ENCODE measurements at regions not wholly inside any gene's neighbourhood (a gene's known extent, or its start where the extent isn't known, plus 50 kb on each side); places are given as distances from the start of the nearest gene placed in this dataset.

DNA sequence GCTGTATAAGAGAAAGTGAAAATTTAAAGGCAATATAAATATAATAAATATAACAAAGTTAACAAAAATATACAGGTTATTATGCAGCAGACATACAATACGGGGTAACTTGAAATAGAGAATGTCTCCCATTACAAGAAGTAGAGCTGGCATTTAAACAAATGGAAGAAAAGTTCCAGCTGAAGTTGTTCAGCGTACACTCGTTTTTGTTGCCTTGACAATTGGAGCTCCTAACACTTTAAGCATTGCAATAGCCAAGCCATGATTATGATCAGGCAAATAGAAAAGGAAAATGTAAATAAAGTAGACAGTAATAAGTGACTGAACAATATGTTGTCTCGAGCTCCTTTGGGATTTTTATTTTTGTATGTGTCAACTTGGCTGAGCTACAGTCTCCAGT lies 737.8 kb upstream of the CELF2 start:
- no peak overlapping the region for H3K27ac ChIP-seq (ENCODE audit: control insufficient read depth, insufficient read depth)
- H3K27me3 ChIP-seq (replicated peaks in 1 of 2; ENCODE audit: control insufficient read depth in 2 of 2, insufficient read depth in 2 of 2, low read length in 1 of 2): no peaks in the 10 kb centered on the region
- H3K4me3 ChIP-seq: no peak overlapping the region
- ChIA-PET RAD21 (ENCODE audit: unreplicated experiment) (no interaction called here), POLR2A (no interaction called here), CTCF (no interaction called here), SMC1A (ENCODE audit: uncharacterized antibody, unreplicated experiment) (no interaction called here)
- in situ Hi-C loops (cut with MboI): no loop called here
- H3K4me1 ChIP-seq (ENCODE audit: control insufficient read depth, insufficient read depth, low read length): no peaks in the 10 kb centered on the region
- no peaks in the 10 kb centered on the region for H3K79me2 ChIP-seq (ENCODE audit: control insufficient read depth, insufficient read depth, low read length)
- WGBS (ENCODE audit: insufficient coverage, insufficient replicate concordance, low lambda C conversion rate, missing lambda C conversion rate): 1% methylated on average over 4 of the region's 4 CpGs
- no peak overlapping the region for H3K4me2 ChIP-seq (ENCODE audit: control insufficient read depth, insufficient read depth)
- no peaks in the 10 kb centered on the region; the same call in 2 of the 3 replicates for H3K9me3 ChIP-seq (replicated peaks; ENCODE audit: control insufficient read depth, insufficient read depth, low read length)
- no peak overlapping the region for H3K9ac ChIP-seq (ENCODE audit: control insufficient read depth, insufficient read depth, low read length)
- BruUV-seq (replicated peaks): no TSS peak
- no peak overlapping the region for H2AFZ ChIP-seq (ENCODE audit: control insufficient read depth, low read depth, low read length)
- H4K20me1 ChIP-seq (ENCODE audit: control insufficient read depth, insufficient read depth): no peaks in the 10 kb centered on the region
- ATAC-seq: no peak
- no peak for DNase-seq (ENCODE audit: low read depth, low spot score)
- H3K36me3 ChIP-seq (ENCODE audit: control insufficient read depth in 2 of 2, insufficient read depth in 2 of 2, low read length in 1 of 2): no peaks in the 10 kb centered on the region
- no peak for FAIRE-seq
- intact Hi-C loops (cut with micrococcal nuclease; ENCODE audit: unreplicated experiment): no loop called here
- TF ChIP-seq ZSCAN29 (IDR thresholded peaks at IDR 0.05): no peak
- no peak for TF ChIP-seq ZNF687 (IDR thresholded peaks at IDR 0.05)
- TF ChIP-seq, protein P1, sequence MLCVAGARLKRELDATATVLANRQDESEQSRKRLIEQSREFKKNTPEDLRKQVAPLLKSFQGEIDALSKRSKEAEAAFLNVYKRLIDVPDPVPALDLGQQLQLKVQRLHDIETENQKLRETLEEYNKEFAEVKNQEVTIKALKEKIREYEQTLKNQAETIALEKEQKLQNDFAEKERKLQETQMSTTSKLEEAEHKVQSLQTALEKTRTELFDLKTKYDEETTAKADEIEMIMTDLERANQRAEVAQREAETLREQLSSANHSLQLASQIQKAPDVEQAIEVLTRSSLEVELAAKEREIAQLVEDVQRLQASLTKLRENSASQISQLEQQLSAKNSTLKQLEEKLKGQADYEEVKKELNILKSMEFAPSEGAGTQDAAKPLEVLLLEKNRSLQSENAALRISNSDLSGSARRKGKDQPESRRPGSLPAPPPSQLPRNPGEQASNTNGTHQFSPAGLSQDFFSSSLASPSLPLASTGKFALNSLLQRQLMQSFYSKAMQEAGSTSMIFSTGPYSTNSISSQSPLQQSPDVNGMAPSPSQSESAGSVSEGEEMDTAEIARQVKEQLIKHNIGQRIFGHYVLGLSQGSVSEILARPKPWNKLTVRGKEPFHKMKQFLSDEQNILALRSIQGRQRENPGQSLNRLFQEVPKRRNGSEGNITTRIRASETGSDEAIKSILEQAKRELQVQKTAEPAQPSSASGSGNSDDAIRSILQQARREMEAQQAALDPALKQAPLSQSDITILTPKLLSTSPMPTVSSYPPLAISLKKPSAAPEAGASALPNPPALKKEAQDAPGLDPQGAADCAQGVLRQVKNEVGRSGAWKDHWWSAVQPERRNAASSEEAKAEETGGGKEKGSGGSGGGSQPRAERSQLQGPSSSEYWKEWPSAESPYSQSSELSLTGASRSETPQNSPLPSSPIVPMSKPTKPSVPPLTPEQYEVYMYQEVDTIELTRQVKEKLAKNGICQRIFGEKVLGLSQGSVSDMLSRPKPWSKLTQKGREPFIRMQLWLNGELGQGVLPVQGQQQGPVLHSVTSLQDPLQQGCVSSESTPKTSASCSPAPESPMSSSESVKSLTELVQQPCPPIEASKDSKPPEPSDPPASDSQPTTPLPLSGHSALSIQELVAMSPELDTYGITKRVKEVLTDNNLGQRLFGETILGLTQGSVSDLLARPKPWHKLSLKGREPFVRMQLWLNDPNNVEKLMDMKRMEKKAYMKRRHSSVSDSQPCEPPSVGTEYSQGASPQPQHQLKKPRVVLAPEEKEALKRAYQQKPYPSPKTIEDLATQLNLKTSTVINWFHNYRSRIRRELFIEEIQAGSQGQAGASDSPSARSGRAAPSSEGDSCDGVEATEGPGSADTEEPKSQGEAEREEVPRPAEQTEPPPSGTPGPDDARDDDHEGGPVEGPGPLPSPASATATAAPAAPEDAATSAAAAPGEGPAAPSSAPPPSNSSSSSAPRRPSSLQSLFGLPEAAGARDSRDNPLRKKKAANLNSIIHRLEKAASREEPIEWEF (IDR thresholded peaks at IDR 0.05; ENCODE audit: insufficient replicate concordance, low read depth, low read length): no peak
- TF ChIP-seq EZH2 (IDR thresholded peaks at IDR 0.05; ENCODE audit: borderline replicate concordance, control insufficient read depth, low read depth, low read length): no peak
- TF ChIP-seq NFYB (IDR thresholded peaks at IDR 0.05; ENCODE audit: insufficient read depth, low read depth, low read length): no peak
- TF ChIP-seq STAT1 (conservative IDR thresholded peaks at IDR 0.05): no peak
- TF ChIP-seq ATF2 (IDR thresholded peaks at IDR 0.05; ENCODE audit: low read length): no peak
- no peak for TF ChIP-seq MLLT1 (IDR thresholded peaks at IDR 0.05)
- no peak for TF ChIP-seq CBFB (IDR thresholded peaks at IDR 0.05; ENCODE audit: low read depth)
- TF ChIP-seq SREBF1 (IDR thresholded peaks at IDR 0.05; ENCODE audit: low read length): no peak
